ENCODE measurements at regions not wholly inside any gene's neighbourhood (a gene's known extent, or its start where the extent isn't known, plus 50 kb on each side); places are given as distances from the start of the nearest gene placed in this dataset.
"Not testable (repeated sequence)": the region's sequence is repeated elsewhere in the genome, so short reads cannot be mapped to it uniquely, and the experiment has no call there.

GRCh38 chr10:20615395-20615794 lies 281.7 kb downstream of the NEBL start:
- no peak for DNase-seq (ENCODE audit: low read depth)

- DNase-seq (ENCODE audit: low read depth) = no peak
Measured at GRCh38 chr10:20614911-20615310, 282.2 kb downstream of the NEBL start.

GRCh38 chr10:20608503-20608902 lies 288.6 kb downstream of the NEBL start:
- DNase-seq (ENCODE audit: low read depth) = no peak

- DNase-seq (ENCODE audit: low read depth) = no peak
Measured at GRCh38 chr10:20606985-20607384, 290.1 kb downstream of the NEBL start.

- no peak for DNase-seq (ENCODE audit: low read depth)
Measured at GRCh38 chr10:20601941-20602461, 295.1 kb downstream of the NEBL start.

GRCh38 chr10:20598590-20598989 lies 298.5 kb downstream of the NEBL start:
- peak; percentile 84 for DNase-seq (ENCODE audit: low read depth)

GRCh38 chr10:20596911-20597310 lies 300.2 kb downstream of the NEBL start:
- DNase-seq (ENCODE audit: low read depth) = peak; percentile 60

- peak; percentile 59 for DNase-seq (ENCODE audit: low read depth)
Measured at GRCh38 chr10:20596065-20596755, 300.9 kb downstream of the NEBL start.

GRCh38 chr10:20593649-20594048 lies 303.5 kb downstream of the NEBL start:
- DNase-seq (ENCODE audit: low read depth) = no peak

GRCh38 chr10:20582041-20582440 lies 315.1 kb downstream of the NEBL start:
- DNase-seq (ENCODE audit: low read depth) = no peak

GRCh38 chr10:20573924-20574323 lies 323.2 kb downstream of the NEBL start:
- no peak for DNase-seq (ENCODE audit: low read depth)

- not testable (repeated sequence) for DNase-seq (ENCODE audit: low read depth)
Measured at GRCh38 chr10:20555990-20556389, 341.1 kb downstream of the NEBL start.

GRCh38 chr10:20552382-20552781 lies 344.7 kb downstream of the NEBL start:
- peak; percentile 87 for DNase-seq (ENCODE audit: low read depth)

- DNase-seq (ENCODE audit: low read depth) = peak; percentile 38
Measured at GRCh38 chr10:20551761-20552160, 345.4 kb downstream of the NEBL start.

- DNase-seq (ENCODE audit: low read depth) = no peak
Measured at GRCh38 chr10:20535897-20536881, 360.9 kb downstream of the NEBL start.

GRCh38 chr10:20531241-20531883 lies 365.7 kb downstream of the NEBL start:
- DNase-seq (ENCODE audit: low read depth) = not testable (repeated sequence)

GRCh38 chr10:20521186-20521585 lies 375.9 kb downstream of the NEBL start:
- DNase-seq (ENCODE audit: low read depth) = no peak

- no peak for DNase-seq (ENCODE audit: low read depth)
Measured at GRCh38 chr10:20515654-20516053, 381.5 kb downstream of the NEBL start.

GRCh38 chr10:20512631-20513030 lies 384.5 kb downstream of the NEBL start:
- no peak for DNase-seq (ENCODE audit: low read depth)

- no peak for DNase-seq (ENCODE audit: low read depth)
Measured at GRCh38 chr10:20508921-20509320, 388.2 kb downstream of the NEBL start.

- DNase-seq (ENCODE audit: low read depth) = no peak
Measured at GRCh38 chr10:20502903-20503585, 394.1 kb downstream of the NEBL start.

- peak; percentile 77 for DNase-seq (ENCODE audit: low read depth)
Measured at GRCh38 chr10:20494474-20494873, 402.6 kb downstream of the NEBL start.

Data from amniotic epithelial cell (primary cell).